ENCODE measurements at regions not wholly inside any gene's neighbourhood (a gene's known extent, or its start where the extent isn't known, plus 50 kb on each side); places are given as distances from the start of the nearest gene placed in this dataset.
A peak's percentile ranks its signal among the peaks of the same experiment; 100 is the strongest.

GRCh38 chr2:37870829-37871228 is 54.3 kb upstream of the RMDN2 start:
- no peak for DNase-seq

DNA sequence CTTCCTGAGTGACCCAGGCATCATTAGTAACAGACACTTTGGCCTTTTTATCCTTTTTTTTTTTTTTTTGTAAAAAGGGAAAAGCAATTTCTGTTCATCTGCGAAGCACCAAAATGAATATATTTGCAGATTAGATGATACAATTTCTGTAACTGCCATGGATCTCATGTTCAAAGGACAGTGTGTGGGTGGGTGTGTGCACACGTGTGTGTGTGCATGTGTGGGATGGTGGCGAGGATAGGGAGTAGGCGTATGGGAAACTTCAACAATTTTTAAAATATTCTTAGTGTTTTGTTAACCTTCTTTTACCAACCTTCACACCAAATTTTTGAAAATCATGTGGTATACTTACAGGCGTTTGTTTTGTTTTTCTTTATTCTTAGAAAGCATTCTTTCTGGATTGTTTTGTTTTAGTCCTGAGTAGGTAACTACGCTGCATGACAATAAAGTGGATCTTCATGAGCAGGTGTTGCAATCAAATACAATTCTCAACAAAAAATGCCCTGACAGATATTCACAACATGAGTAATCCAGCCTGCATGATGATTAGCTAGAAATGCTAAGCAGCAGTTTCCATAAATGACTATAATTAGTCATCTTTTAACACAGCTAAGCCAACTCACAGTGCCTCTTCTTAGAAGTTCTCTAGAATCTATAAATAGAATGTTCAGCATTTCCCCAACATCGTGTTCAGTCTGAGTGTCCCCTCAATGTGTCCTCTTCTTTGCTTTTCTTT is 53.5 kb upstream of the RMDN2 start:
- DNase-seq, result peak; percentile 21 to 38

GRCh38 chr2:37872192-37872750 is 52.8 kb upstream of the RMDN2 start:
- no peak for DNase-seq

GRCh38 chr2:37873229-37873628 is 51.9 kb upstream of the RMDN2 start:
- DNase-seq, result no peak

DNA sequence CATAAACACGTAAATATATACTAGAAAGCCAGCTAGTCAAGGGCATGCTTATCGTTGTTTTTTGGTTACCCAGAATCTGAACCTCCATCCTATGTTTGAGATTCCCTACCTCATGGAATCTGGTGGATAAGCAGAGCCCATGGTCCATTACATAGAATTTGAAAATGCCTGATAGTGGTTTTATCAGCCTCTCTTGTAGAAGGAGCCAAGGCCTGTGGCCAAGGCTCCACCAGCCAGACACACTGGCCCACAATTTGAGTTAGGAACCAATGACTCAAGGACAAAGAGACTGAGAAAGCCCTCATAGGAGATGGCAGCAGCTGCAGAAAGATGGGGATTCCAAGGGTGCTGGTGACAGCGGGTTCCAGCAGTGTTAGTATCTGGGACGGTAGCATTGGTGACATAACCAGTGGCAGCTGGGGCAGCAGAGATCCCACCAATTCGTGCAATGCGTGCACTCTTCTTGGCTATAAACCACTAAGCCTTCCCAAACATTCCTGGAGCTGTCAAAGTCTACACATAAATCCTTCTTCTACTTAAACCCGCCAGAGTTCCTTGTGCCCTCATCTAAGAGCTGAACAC is 51.2 kb upstream of the RMDN2 start:
- DNase-seq, result no peak

GRCh38 chr2:37874470-37874869 is 50.6 kb upstream of the RMDN2 start:
- DNase-seq, result no peak
